Mesothelial cell of epicardium (in vitro differentiated cells): ENCODE measurements at regions not wholly inside any gene's neighbourhood (a gene's known extent, or its start where the extent isn't known, plus 50 kb on each side); places are given as distances from the start of the nearest gene placed in this dataset.

ENCODE experiments used
- DNase-seq, 2 experiments: peaks; one replicate each; pipeline ENCODE4 v3.0.0; 2021; ENCODE audit warnings: low spot score in 2 of 2; ENCODE audit not compliant: unreplicated experiment in 2 of 2
- H3K27ac Mint-ChIP-seq: 2 replicates; pipeline ENCODE4 v1.8.0; 2021; ENCODE audit warnings: mixed read lengths
- H3K27me3 Mint-ChIP-seq: 2 replicates; pipeline ENCODE4 v1.8.0; 2021; ENCODE audit warnings: low read depth, mixed read lengths
- H3K36me3 Mint-ChIP-seq: 2 replicates; pipeline ENCODE4 v1.8.0; 2021; ENCODE audit warnings: mixed read lengths
- H3K4me1 Mint-ChIP-seq: 2 replicates; pipeline ENCODE4 v1.8.0; 2021; ENCODE audit warnings: mixed read lengths
- H3K4me3 Mint-ChIP-seq: 2 replicates; pipeline ENCODE4 v1.8.0; 2021; ENCODE audit warnings: mild to moderate bottlenecking, moderate library complexity, mixed read lengths
- H3K9me3 Mint-ChIP-seq: 2 replicates; pipeline ENCODE4 v1.8.0; 2021; ENCODE audit warnings: mixed read lengths
- CTCF ChIP-seq: fragments of 200-600 bp; sonication (generic); IDR thresholded peaks from one replicate; pipeline ENCODE4 v1.5.0; 2021; ENCODE audit warnings: antibody characterized with exemption; ENCODE audit not compliant: unreplicated experiment

- H3K4me3 Mint-ChIP-seq, result no peak overlapping the region
- peaks cover 50% of the 10 kb centered on the region for H3K27me3 Mint-ChIP-seq
- H3K9me3 Mint-ChIP-seq, result peaks cover 16% of the 10 kb centered on the region
- H3K4me1 Mint-ChIP-seq, result no peaks in the 10 kb centered on the region
- no peak for TF ChIP-seq CTCF
- H3K27ac Mint-ChIP-seq, result no peak overlapping the region
- H3K36me3 Mint-ChIP-seq, result no peaks in the 10 kb centered on the region
- DNase-seq, result no peak
Observed at GRCh38 chr20:24393903-24394302, 75.5 kb upstream of the SYNDIG1 start.

GRCh38 chr20:24392612-24393011 is 76.8 kb upstream of the SYNDIG1 start:
- H3K27me3 Mint-ChIP-seq, result peaks cover 60% of the 10 kb centered on the region
- no peaks in the 10 kb centered on the region for H3K36me3 Mint-ChIP-seq
- H3K9me3 Mint-ChIP-seq, result peaks cover 7% of the 10 kb centered on the region
- H3K4me1 Mint-ChIP-seq, result no peaks in the 10 kb centered on the region
- no peak overlapping the region for H3K27ac Mint-ChIP-seq
- no peak overlapping the region for H3K4me3 Mint-ChIP-seq
- no peak for TF ChIP-seq CTCF
- DNase-seq, result no peak

GRCh38 chr20:24389686-24390085 is 79.7 kb upstream of the SYNDIG1 start:
- Mint-ChIP-seq H3K27me3 (peaks cover 80% of the 10 kb centered on the region), H3K4me3 (no peak overlapping the region), H3K9me3 (no peaks in the 10 kb centered on the region), H3K4me1 (no peaks in the 10 kb centered on the region), H3K27ac (no peak overlapping the region), H3K36me3 (no peaks in the 10 kb centered on the region)
- no peak for TF ChIP-seq CTCF
- DNase-seq, result no peak

GRCh38 chr20:24388828-24389380 is 80.5 kb upstream of the SYNDIG1 start:
- Mint-ChIP-seq H3K4me1 (no peaks in the 10 kb centered on the region), H3K9me3 (no peaks in the 10 kb centered on the region), H3K27me3 (peaks cover 80% of the 10 kb centered on the region), H3K36me3 (no peaks in the 10 kb centered on the region), H3K4me3 (no peak overlapping the region), H3K27ac (no peak overlapping the region)
- no peak for TF ChIP-seq CTCF
- DNase-seq, result no peak

GRCh38 chr20:24385547-24385946 is 83.9 kb upstream of the SYNDIG1 start:
- Mint-ChIP-seq H3K27ac (no peak overlapping the region), H3K36me3 (no peaks in the 10 kb centered on the region), H3K4me3 (no peak overlapping the region), H3K27me3 (peaks cover 79% of the 10 kb centered on the region), H3K4me1 (peaks cover 5% of the 10 kb centered on the region), H3K9me3 (no peaks in the 10 kb centered on the region)
- no peak for DNase-seq
- no peak for TF ChIP-seq CTCF

- H3K4me3 Mint-ChIP-seq, result no peak overlapping the region
- TF ChIP-seq CTCF, result no peak
- peaks cover 79% of the 10 kb centered on the region for H3K27me3 Mint-ChIP-seq
- no peaks in the 10 kb centered on the region for H3K36me3 Mint-ChIP-seq
- H3K9me3 Mint-ChIP-seq, result no peaks in the 10 kb centered on the region
- DNase-seq, result no peak
- peaks cover 5% of the 10 kb centered on the region for H3K4me1 Mint-ChIP-seq
- no peak overlapping the region for H3K27ac Mint-ChIP-seq
Observed at GRCh38 chr20:24384865-24385264, 84.6 kb upstream of the SYNDIG1 start.
